Activated B cell treated with CpG ODN at 0.5 μM for 24 hours (primary cell): ENCODE measurements at regions not wholly inside any gene's neighbourhood (a gene's known extent, or its start where the extent isn't known, plus 50 kb on each side); places are given as distances from the start of the nearest gene placed in this dataset.
"Not testable (repeated sequence)": the region's sequence is repeated elsewhere in the genome, so short reads cannot be mapped to it uniquely, and the experiment has no call there.

Experiments
- ATAC-seq: fragments of 200-7000 bp; cut with Tn5 transposase; one replicate; pipeline ENCODE4 v1.10.0; 2021; ENCODE audit warnings: low read depth, mild to moderate bottlenecking, moderate library complexity
- CTCF ChIA-PET: fragments of 350-600 bp; sonication (Branson Sonifier 250); formaldehyde crosslinking; loops from one replicate; lab custom pipeline; 2021; ENCODE audit warnings: antibody characterized with exemption; lab: Charles Lee
- POLR2A ChIA-PET: fragments of 350-600 bp; sonication (Branson Sonifier 250); formaldehyde crosslinking; loops from one replicate; lab custom pipeline; 2021; ENCODE audit warnings: antibody characterized with exemption; lab: Charles Lee
- DNase-seq: peaks from one replicate; pipeline ENCODE4 v3.0.0; 2022
- H3K27ac Mint-ChIP-seq: one replicate; pipeline ENCODE4 v1.8.0; 2020; ENCODE audit warnings: mixed read lengths
- H3K27me3 Mint-ChIP-seq: one replicate; pipeline ENCODE4 v1.8.0; 2021; ENCODE audit warnings: mixed read lengths
- H3K36me3 Mint-ChIP-seq: one replicate; pipeline ENCODE4 v1.8.0; 2021; ENCODE audit warnings: low read depth, mixed read lengths
- H3K4me1 Mint-ChIP-seq: one replicate; pipeline ENCODE4 v1.8.0; 2021; ENCODE audit warnings: mixed read lengths
- H3K4me3 Mint-ChIP-seq: one replicate; pipeline ENCODE4 v1.8.0; 2020; ENCODE audit warnings: mild to moderate bottlenecking, mixed read lengths
- H3K9me3 Mint-ChIP-seq: one replicate; pipeline ENCODE4 v1.8.0; 2020; ENCODE audit warnings: mixed read lengths
- intact Hi-C: fragments of 100-400 bp; cut with micrococcal nuclease; formaldehyde crosslinking; loops from one replicate; pipeline ENCODE4 v1.15.1; 2024
- TF ChIP-seq, protein P1 (sequence below): fragments of 200-600 bp; IDR thresholded peaks from one replicate; pipeline ENCODE4 v1.8.0; 2022; ENCODE audit warnings: antibody characterized with exemption, mild to moderate bottlenecking

DNA sequence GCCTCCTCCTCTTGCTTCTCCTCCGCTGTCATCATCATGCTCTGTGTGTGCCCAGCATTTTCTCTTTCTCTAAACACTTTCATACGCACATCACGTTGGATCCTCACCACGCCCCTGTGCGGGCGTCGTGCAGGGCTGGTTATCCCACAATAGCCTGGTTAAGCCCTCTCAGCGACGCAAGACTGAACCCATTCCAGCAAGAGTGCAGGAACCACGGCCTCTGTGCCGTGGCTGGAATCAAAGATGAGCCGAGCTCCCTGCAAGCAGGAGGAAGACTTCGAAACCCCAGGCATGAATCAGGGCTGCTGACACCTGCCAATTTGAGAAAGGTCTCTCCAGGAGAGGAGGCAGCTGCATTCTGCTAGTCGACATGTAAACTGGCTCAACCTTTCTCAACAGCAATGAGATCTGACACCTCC, 74.8 kb upstream of the FOXK1 start:
- intact Hi-C loops: no loop called here
- Mint-ChIP-seq H3K4me3 (no peak overlapping the region), H3K4me1 (no peaks in the 10 kb centered on the region), H3K27ac (no peak overlapping the region), H3K27me3 (peaks cover 7% of the 10 kb centered on the region), H3K36me3 (no peaks in the 10 kb centered on the region), H3K9me3 (no peaks in the 10 kb centered on the region)
- DNase-seq: no peak
- CTCF ChIA-PET: no interaction called here
- TF ChIP-seq, protein P1, sequence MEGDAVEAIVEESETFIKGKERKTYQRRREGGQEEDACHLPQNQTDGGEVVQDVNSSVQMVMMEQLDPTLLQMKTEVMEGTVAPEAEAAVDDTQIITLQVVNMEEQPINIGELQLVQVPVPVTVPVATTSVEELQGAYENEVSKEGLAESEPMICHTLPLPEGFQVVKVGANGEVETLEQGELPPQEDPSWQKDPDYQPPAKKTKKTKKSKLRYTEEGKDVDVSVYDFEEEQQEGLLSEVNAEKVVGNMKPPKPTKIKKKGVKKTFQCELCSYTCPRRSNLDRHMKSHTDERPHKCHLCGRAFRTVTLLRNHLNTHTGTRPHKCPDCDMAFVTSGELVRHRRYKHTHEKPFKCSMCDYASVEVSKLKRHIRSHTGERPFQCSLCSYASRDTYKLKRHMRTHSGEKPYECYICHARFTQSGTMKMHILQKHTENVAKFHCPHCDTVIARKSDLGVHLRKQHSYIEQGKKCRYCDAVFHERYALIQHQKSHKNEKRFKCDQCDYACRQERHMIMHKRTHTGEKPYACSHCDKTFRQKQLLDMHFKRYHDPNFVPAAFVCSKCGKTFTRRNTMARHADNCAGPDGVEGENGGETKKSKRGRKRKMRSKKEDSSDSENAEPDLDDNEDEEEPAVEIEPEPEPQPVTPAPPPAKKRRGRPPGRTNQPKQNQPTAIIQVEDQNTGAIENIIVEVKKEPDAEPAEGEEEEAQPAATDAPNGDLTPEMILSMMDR: no peak
- POLR2A ChIA-PET: no interaction called here
- no peak for ATAC-seq

DNA sequence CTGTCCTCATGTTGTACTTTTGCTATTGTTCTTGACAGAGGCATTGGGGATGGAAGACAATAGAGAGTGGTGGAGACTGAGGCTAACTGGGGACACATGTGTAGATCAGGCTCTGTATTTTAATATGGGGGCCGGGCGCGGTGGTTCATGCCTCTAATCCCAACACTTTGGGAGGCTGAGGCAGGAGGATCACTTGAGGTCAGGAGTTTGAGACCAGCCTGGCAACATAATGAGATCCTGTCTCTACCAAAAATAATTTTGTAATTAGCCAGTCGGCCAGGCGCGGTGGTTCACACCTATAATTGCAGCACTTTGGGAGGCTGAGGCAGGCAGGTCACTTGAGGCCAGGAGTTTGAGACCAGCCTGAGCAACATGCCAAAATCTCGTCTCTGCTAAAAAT, 72.5 kb upstream of the FOXK1 start:
- H3K36me3 Mint-ChIP-seq, DNase-seq, ATAC-seq, H3K4me3 Mint-ChIP-seq, POLR2A ChIA-PET, intact Hi-C loops, H3K9me3 Mint-ChIP-seq, H3K27ac Mint-ChIP-seq: not testable (repeated sequence)
- CTCF ChIA-PET: interaction anchor here (0.8 kb wide), 1 partner anchor 145 kb away, joined by 3 read pairs; no protein-coding TSS in a partner anchor
- Mint-ChIP-seq H3K4me1 (peaks cover 12% of the 10 kb centered on the region), H3K27me3 (peaks cover 10% of the 10 kb centered on the region)

DNA sequence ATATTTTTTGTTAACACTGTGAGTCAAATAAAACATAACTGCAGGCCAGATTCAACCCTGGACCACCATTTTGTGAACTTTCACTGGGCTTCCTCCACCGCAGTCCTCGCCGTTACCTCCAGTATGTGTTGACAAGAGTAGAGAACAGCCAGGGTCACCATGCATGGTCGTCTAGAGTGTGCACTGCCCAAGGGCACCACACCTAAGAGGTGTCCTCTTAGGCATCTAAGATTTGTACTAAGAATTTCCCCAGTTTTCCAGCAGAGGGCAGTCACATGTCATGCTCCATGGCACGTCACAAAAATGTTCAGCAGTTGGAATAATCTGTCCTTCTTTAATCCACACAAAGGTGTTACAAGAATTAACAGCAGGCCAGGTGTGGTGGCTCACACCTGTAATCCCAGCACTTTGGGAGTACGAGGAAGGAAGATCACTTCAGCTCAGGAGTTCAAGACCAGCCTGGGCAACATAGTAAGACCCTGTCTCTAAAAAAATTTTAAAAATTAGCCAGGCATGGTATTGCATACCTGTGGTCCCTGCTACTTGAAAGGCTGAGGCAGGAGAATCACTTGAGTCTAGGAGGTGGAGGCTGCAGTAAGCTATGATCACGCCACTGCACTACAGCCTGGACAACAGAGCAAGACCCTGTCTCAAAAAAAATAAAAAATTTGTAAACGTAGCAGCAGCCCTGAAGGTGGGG, 71.2 kb upstream of the FOXK1 start:
- TF ChIP-seq, protein P1: no peak
- Mint-ChIP-seq H3K9me3 (no peaks in the 10 kb centered on the region), H3K36me3 (no peaks in the 10 kb centered on the region), H3K27me3 (peaks cover 10% of the 10 kb centered on the region), H3K27ac (no peak overlapping the region), H3K4me1 (peaks cover 12% of the 10 kb centered on the region), H3K4me3 (no peak overlapping the region)
- POLR2A ChIA-PET: no interaction called here
- ATAC-seq: peak; percentile 77
- peak; percentile 26 for DNase-seq
- intact Hi-C loops: loop anchor here (1.0 to 10.0 kb wide), 2 partner anchors 143 to 274 kb away; partner anchors contain the start of gene RADIL
- CTCF ChIA-PET: interaction anchor here (0.8 to 1.7 kb wide), 4 partner anchors 144 to 474 kb away, joined by 3 to 9 read pairs (median 4); no protein-coding TSS in a partner anchor

DNA sequence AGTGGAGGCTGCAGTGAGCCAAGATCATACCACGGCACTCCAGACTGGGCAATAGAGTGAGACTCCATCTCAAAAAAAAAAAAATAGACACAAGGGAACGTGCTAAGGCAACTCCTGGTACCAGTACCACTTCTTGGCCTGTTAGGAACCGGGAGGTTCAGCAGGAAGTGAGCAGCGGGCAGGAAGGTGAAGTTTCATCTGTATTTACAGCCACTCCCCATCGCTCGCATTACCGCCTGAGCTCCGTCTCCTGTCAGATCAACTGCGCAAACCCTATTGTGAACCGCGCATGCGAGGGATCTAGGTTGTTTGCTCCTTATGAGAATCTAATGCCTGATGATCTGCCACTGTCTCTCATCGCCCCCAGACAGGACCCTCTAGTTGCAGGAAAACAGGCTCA, 69.9 kb upstream of the FOXK1 start:
- peaks cover 12% of the 10 kb centered on the region for H3K4me1 Mint-ChIP-seq
- peaks cover 10% of the 10 kb centered on the region for H3K27me3 Mint-ChIP-seq
- ChIA-PET CTCF (interaction anchor here (0.7 to 1.7 kb wide), 5 partner anchors 139 to 473 kb away, joined by 3 to 9 read pairs (median 3); no protein-coding TSS in a partner anchor), POLR2A (interaction anchor here (0.7 kb wide), 1 partner anchor 30 kb away, joined by 4 read pairs; no protein-coding TSS in a partner anchor)
- TF ChIP-seq, protein P1: no peak
- no peaks in the 10 kb centered on the region for H3K9me3 Mint-ChIP-seq
- ATAC-seq (no peak), DNase-seq (no peak)
- no peak overlapping the region for H3K4me3 Mint-ChIP-seq
- intact Hi-C loops: loop anchor here (10.0 kb wide), 1 partner anchor 273 kb away; the partner anchor contains the start of gene RADIL
- no peaks in the 10 kb centered on the region for H3K36me3 Mint-ChIP-seq
- H3K27ac Mint-ChIP-seq: no peak overlapping the region

DNA sequence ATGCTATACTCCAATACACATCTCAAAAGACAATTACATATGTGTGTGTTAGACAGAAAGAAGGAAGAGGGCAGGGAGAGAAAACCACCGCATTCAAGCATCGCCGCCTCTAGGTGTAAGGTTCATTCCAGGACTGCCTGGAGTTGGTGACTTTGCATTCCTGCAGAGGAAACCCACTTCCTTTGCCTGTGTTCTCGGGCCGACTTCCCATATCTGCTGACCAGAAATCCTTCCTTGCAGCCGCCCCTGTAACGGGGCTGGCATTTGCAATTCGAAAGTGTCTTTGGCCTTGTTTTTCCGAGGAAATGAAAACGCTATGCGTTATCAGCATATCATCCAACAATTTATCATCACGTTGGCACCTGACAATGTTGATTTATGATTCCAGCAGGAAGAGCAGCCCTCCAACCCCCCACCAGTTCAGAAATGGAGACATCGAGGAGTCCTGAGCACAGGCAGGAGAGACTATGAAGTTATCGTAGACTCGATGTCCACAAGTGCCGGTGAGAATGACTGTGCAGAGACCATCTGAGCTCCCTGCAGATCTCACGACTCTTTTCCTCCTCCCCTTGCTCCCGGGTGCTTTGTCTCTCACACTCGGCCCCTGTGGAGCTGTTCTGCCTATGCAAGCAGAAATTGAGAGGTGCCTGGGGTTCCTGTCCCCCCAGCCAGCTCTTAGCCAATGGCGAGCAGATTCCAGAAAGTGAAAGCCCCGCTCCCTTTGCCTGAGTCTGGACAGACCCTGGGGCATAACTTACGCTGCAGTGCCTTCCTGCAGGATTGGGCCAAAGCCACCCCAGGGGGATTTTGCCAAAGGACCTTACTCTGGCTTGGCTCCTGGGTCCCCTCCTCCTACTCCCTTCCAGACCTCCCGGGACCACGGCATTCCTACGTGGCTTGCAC, 68.9 kb upstream of the FOXK1 start:
- ChIA-PET CTCF (interaction anchor here (0.8 kb wide), 1 partner anchor 162 kb away, joined by 3 read pairs; the partner anchor contains the start of gene AP5Z1), POLR2A (no interaction called here)
- H3K4me3 Mint-ChIP-seq: peak overlapping the region; percentile 66
- H3K4me1 Mint-ChIP-seq: peaks cover 12% of the 10 kb centered on the region
- TF ChIP-seq, protein P1: no peak
- DNase-seq (no peak), ATAC-seq (no peak)
- no peaks in the 10 kb centered on the region for H3K9me3 Mint-ChIP-seq
- H3K27me3 Mint-ChIP-seq: peaks cover 10% of the 10 kb centered on the region
- no peaks in the 10 kb centered on the region for H3K36me3 Mint-ChIP-seq
- H3K27ac Mint-ChIP-seq: no peak overlapping the region
- intact Hi-C loops: loop anchor here (10.0 kb wide), 1 partner anchor 272 kb away; the partner anchor contains the start of gene RADIL
